Activated T-cell treated with anti-CD3 and anti-CD28 coated beads, Interleukin-2, amount 50 U/mL, for 48 hours (primary cell): ENCODE measurements at regions not wholly inside any gene's neighbourhood (a gene's known extent, or its start where the extent isn't known, plus 50 kb on each side); places are given as distances from the start of the nearest gene placed in this dataset.
"Not testable (repeated sequence)": the region's sequence is repeated elsewhere in the genome, so short reads cannot be mapped to it uniquely, and the experiment has no call there.

Source experiments
- DNase-seq, 2 experiments: peaks; one replicate each; pipeline ENCODE4 v3.0.0-alpha.2; 2020

DNA sequence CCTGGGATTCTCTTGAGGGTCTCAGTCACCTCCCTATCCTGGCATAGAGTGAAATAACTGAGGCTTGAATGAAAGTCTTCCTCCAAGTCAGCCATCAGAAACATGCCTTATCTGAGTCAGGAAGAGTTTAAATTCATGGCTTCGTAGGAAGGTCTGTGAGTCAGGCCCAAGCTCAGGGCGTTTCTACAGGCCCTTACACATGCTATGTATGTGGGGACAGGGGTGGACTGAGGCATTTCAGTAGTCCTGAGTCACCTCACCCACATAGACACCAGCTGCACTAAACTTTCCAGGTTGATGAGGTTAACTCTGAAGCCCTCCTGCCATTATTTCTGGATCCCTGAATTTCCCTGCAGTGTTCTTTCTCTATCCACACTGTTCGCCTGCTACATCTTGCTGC lies 134.6 kb upstream of the RCN1 start:
- peak in 1 of 2 experiments; percentile 30 for DNase-seq

DNA sequence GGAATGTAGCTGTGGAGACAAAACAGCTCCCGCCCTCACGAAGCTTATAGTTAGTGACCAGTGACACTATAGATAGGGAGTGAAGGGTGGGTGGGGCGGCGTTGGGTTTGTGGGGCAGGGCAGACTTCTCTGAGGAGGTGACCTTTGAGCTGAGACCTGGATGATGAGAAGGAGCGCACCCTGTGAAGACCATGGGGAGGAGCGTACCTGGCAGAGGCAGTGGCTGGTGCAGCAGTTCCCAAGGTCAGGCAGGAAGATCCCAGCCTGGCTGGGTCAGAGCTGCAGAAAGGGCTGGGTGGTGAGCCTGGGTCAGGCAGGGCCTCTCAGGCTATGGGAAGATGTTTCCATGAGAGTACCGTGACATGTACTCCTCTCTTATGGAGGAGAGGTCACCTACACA lies 135.0 kb upstream of the RCN1 start:
- no peak for DNase-seq

DNA sequence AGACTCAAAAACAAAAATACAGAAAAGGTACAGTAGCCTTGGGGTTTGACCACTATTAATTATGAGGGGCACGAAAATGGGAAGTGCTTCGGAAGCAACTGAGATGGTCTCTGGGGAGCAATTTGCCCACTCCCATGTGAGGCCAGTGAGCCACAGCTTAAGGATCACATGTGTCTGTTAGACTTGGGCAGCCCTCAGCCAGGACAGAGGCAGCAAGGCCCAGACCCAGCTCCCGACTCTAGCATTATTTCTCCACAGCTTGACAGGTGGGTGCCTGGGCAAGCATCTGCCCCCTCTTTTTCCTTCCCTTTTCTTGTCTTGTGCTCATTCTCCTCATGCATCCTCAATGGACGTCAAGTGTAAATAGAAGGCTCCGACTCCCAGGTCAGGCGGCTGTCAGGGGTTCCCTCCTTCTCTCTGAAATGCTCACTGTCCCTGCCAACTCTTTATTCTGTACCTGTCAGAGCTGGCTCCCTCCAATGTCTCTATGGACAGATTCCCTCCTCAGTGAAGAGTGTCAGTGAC lies 137.0 kb upstream of the RCN1 start:
- no peak for DNase-seq

DNA sequence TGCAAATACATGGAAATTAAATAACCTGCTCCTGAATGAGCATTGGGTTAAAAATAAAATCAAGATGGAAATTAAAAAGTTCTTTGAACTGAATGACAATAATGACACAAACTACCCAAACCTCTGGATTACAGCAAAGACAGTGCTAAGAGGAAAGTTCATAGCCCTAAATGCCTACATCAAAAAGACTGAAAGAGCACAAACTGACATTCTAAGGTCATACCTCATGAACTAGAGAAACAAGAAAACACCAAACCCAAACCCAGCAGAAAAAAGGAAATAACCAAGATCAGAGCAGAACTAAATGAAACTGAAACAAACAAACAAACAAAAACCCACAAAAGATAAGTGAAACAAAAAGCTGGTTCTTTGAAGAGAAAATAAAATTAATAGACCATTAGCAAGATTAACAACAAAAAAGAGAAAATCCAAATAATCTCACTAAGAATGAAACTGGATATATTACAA lies 138.6 kb upstream of the PAX6 start:
- not testable (repeated sequence) for DNase-seq

DNA sequence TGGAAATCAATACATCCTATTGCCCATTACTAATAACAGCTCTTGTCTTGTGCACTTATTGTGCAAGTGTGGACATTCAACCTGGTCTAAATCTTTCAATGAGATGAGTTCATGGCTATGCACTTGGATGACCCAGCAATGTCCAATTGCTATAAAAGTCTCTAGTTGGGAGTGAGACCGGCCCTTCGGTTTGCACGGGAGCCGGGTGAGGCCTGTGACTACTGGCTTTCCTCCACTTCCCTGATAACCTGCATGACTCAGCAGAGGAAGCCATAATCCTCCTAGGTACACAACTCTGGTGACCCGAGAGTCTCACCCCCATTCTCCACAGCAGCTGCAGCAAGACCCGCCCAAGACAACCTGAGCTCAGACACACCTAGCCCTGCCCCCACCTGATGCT lies 135.9 kb upstream of the PAX6 start:
- no peak for DNase-seq

DNA sequence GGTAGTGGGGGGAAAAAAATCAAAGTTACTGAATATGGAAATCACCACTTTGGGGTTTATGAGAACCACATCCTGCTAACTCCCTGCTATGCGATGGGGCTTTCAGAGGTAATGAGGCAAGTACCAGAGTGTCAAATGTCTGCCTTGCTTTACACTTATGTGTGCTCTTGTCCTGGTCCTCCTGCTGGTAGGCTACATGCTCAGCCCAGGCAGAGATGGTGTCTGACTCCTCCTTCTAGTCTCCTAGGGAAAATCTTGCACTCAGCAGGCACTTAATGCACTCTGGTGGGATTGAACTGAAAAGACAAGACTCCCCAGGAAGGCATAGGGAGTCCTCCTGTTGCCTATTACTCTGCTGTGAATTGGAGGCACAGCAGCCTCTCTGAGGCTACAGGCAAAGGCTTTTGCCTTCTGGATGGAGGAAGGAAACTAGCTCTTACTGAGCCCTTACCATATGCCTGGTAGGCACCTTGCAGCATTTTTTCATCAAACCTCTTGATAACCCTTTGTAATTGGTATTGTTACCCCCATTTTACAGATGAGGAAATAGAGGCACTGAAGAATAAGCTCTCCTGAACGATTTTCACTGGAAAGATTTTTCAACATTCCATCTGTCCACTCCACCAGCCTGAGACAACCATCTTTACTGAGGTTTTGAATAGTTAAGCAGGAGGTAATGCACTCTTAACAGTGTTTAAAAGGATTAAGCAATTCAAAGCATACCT lies 132.1 kb upstream of the PAX6 start:
- no peak for DNase-seq

DNA sequence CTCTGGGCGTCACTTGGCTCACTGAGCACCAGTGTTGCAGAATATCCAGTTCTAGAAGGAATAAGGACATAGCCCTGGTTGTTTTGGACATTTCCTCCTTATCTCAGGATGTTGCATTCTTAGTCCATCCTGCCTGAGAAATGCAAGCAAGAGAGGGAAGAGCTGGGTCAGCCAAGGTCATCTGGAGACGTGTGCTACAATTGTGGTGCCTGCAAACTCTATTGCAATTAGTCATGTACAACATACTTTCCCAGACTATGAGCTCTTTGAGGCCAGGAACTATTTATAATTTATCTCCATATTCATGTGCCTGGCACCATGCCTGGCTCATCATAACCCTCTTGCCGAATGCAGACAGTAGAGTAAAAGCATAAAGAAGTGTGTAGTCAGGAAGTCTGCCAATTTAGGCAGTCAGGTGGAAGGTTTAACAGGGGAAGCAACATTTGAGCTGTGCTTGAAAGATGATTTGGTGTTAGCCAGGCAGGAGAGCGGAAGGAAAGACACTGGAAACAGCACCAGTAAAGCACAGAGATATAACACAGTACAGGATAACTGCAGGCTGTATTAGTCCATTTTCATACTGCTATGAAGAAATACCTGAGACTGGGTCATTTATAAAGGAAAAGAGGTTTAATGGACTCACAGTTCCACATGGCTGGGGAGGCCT lies 129.4 kb upstream of the PAX6 start:
- DNase-seq = no peak

DNA sequence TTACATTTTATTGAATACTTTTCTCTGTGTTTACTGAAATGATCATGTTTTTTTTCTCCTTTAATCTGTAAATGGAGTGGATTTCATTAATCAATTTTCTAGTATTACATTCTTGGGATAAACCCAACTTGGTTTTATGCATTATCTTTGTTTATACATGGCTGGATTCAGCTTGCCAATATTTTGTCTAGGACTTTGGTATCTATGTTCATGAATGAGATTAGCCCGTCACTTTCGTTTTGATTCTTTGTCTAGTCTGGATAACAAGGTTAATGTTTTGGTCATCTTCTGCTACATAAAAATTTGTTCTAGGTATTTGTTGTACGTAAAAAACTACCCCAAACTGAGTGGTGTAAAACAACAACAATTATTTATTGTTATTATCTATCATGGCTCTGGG lies 127.9 kb upstream of the PAX6 start:
- no peak for DNase-seq

DNA sequence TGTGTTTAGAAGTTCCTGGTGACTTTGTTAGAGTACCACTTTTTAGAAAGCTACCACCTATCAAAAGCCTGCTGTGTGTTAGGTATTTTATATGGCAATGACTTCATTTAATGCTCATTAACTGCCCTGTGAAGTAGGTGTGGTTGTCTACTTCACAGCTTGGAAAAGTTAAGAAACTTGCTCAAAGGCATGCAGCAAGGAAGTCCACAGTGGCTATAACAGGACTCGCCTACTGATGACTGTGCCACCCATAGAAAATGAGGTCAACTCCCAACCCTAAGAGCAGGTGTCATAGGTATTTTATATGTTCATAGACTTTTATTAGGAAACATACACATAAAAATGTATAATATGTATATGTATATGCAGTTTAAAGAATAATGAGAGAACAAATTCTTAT lies 125.2 kb upstream of the PAX6 start:
- no peak for DNase-seq

DNA sequence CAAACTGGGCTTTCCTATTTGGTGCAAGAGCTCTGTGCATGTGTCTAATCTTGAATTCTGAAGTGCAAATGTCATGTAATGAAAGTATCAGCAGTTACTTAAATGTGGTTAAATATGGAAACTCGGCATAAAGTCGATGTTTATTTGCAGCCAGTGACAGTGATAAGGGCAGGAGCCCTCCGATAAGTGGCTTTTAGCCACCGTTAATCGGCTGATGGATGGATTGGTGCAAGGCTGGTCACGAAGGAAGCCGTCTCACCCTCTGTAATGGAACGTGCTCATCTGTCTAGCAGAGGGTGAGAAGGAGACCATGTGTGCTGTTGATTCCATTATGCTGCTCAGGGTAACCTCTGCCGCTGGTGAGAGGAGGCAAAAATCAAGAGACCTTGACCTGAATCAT lies 121.8 kb upstream of the PAX6 start:
- DNase-seq = no peak

DNA sequence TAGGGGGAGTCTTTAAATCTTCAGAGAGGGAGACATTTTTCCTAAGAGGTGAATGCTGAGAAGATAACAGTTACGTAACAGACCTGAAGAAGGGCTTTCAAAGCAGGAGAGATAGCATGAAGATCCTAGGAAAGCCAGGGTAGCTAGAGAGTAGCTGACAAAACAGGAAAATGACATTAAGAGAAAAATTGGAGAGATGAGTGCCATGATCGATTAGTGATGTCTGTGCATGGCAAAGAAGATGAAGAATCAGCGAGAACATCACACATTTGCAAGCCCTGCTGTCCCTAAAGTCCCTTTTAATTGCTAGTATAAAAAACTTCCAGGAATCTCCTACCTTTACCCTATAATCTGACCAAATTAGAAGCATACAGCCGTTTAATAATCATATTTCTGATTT lies 116.9 kb upstream of the PAX6 start:
- no peak for DNase-seq

DNA sequence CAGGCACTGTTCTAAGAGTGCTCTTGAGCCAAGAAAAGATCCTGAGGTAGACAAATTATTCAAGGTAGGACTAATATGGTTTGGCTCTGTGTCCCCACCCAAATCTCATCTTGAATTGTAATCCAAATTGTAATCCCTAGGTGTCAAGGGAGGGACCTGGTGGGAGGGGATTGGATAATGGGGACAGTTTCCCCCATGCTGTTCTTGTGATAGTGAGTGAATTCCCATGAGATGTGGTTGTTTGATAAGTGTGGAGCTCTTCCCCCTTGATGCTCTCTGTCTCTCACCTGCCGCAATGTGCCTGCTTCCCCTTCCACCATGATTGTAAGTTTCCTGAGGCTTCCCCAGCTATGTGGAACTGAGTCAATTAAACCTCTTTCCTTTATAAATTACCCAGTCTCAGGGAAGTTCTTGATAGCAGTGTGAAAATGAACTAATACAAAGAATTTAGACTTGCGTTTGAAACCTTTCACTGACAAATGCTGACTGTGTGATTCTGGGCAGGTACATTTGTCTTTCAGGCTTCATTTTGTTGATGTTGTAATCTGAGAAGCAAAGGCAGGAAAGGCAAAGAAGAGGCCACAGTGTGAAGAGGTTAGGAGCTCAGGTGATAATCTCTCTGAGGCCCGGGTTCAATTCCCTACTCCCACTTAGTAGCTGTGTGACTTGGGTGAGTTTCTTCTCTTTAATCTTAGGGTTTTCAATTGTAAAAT lies 115.8 kb upstream of the PAX6 start:
- DNase-seq = no peak

DNA sequence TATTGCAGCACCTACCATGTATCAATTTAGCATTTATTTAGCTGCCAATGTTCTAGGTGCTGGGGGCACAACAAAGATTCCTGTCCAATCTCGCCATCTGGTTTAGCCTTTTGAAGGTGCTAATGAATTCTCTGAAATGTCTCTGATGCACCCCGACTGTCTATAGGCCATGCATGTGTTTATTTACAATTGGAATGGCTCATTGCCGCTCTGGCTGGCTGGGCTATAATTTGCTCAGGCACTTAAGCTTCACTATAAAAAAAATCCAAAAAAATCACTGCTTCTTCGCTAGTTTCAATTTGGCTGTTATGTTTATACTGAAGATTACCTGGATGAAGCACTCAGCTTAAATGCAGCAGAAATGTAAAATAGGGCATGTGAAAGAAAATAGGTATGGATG lies 115.0 kb upstream of the PAX6 start:
- no peak for DNase-seq

DNA sequence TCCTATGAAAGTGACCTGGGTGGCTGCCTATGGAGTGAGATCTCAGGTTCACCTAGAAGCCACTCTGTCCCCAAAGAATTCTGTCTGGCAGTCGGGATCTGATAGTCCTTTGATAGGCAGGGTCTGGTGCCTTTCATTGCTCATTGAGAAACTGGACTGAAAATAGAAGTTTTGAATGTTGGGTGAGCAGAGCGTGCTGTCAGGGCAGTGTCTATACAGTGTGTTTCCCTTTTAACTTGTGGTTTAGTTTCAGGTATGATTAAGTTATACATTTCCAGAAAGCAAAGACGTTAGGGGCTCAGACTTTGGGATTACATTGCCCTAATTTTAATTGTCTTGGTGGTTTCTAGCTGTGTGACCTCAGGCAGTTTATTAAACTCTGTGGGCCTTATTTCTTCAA lies 111.3 kb upstream of the PAX6 start:
- DNase-seq = no peak

DNA sequence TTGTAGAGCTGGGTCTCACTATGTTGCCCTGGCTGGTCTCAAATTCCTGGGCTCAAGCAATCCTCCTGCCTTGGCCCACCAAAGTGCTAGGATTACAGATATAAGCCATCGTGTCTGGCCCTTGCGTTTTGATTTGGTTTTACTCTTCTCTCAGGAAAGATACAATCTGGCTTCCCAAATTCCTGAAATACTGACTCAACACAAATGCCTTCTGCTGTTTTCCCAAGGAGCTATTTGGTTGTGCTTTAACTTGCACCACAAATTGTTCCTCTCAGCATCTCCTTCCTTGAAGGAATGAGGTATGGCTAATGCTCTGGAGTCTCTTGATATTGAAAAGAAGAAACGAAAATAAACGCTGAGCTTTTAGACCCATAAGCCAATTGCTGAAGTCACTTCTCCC lies 110.0 kb upstream of the PAX6 start:
- DNase-seq = no peak

DNA sequence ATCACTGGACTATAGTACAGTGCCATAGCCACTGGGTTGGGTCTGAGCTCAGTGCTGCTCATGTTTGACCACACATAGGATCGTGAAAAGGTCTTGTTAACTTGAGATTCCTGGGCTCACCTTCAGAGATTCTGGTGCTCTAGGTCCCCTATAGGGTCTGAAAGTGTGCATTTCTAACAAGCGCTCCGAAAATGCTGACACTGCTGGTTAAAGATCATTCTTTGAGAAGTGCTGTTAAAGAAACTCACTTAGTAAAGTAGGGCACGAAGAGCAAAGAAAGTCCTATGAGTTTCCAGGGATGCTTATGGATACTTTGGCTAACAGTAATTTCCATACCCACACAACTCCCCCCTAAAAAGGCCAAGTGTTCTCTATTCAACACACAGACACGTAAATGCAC lies 108.1 kb upstream of the PAX6 start:
- no peak for DNase-seq

DNA sequence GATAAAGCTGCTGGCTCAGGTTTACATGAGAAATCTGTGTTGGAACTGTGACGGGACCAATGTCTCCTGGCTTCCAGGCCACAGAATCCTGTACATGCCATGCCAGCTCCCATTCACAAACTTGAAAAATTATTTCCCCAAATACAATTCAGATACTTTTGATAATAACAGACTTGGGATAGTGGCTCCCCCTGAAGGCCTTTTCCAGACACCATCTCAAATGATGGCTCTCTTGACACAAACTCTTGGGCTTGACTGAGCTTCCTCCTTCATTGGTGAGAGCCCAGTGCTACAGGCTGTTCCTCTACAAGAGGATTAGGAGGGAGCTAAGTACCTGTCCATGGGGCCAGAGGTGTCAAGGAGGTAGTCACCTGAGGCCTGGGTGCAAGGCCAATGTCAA lies 104.7 kb upstream of the PAX6 start:
- no peak for DNase-seq

DNA sequence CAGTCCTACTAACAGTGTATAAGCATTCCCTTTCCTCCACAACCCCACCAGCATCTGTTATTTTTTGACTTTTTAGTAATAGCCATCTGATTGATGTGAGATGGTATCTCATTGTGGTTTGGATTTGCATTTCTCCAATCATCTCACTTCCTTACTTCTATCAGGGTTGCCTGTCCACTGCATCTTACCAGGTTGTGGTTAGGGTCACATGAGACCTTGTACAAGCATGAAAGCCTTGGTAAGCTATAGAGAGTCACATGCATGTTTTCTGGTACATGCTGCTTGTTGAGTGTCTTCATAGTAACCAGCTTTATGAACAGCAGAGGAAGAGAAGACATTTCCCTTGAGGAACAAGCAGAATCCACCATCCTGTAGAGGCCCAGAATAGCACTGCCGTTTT lies 102.9 kb upstream of the PAX6 start:
- no peak for DNase-seq

DNA sequence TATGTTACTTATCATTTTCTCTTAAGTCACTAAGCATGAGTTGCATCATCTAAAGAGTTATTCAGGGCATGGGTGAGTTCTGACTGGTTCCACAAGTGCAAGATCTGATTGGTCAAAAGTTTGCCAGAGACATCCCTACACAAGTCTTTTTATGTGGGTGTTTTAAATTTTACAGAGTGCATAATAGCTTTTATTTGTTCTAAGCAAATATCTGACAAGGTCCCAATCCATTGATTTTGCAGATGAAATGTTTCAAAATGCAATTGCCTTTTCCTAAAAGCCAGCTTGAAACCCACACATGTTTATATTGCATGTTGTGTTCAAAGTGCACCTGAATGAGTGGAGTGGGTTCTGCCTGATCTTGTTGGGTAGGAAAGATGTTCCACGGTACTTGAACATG lies 101.7 kb upstream of the PAX6 start:
- DNase-seq = no peak

DNA sequence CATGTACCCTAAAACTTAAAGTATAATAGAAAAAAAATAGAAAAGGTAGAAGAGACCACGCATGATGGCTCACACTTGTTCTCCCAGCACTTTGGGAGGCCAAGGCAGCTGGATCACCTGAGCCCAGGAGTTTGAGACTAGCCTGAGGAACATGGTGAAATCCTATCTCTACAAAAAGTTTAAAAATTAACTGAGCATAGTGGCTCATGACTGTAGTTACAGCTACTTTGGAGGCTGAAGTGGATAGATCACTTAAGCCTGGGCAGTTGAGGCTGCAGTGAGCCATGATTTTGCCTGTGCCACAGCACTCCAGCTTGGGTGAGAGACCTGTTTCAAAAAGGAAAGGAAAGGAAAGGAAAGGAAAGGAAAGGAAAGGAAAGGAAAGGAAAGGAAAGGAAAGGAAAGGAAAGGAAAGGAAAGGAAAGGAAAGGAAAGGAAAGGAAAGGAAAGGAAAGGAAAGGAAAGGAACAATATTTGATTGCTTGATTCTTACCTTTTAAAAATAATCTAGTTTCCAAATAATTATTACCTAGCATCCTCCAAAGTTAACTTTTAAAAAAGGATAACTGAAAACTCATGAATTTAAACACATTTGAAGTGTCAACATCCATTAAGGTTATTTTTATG lies 99.9 kb upstream of the PAX6 start:
- DNase-seq = no peak

DNA sequence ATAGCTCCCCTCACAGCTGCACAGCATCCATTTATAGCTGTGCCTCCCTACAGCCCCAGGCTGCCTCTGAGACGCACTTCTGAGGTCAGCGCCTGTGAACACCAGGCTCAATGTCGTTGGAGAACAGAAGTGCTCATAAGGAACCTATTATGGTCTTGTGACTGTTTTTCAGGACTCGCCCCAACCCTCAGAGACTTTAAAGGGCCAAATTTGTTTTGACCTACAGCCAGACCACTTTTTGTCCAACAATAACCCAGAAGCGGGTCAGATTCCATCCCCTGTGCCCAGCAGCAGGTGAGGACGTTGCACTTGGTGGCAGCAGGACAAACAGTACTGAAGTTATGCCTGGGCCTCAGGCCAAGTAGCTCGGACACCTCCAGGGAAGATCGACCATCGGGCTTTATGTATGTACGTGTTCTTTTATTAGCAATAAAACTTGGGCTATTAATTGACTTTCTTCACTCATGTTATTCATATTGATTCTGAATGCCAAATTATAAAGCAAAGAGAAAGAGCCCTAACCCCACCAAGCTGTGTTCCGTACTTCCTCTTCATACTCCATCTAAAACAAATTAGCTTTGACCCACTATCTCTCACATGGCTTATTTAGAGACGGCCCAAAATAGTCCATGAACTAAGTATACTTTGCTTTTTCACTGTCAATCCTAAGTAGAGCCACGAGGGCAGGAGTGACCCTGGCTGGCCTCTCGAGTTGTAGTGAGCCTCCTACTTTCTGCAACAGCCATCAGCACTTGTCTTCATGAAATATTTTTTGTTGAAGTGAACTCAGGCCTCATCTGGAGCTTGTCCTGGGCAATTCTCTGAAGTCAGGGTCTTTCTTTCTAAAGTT lies 92.3 kb upstream of the PAX6 start:
- DNase-seq = no peak

DNA sequence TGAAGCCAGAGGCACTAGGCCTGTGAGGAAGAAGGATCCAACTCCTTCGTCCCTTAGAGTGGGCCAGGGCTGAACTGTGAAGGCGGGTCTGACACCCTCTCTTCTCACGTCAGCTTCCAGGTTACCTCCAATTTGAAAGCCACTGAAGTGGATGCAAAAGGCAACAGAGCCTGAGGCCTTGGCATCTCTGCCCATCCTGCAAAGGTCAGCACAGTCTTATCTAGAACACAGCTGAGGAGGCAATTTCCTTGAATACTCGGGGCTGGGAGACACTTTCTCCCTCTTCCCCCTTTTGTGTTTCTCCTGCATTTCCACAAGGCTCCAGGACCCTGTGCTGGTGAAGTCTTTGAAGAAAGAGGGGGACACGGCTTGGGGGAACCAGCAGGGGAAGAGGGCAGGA lies 91.6 kb upstream of the PAX6 start:
- DNase-seq = no peak

DNA sequence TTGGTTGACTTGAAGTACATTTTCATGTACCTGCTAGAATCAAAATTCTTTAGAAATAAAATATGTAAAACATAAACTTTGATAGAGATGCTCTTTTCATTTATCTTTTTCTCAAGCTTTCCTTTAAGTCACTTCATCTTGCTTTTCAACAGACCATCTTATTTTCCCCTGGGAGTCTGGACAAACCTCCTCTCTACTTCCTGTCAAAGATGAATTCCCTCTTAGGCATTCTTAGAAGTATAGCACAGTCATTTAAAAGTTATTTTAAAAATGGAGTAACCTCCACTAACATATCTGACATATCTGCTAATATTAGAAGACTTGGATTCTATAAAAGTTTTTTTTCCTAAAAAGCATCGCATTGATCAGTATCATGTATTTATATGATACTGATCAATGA lies 84.8 kb upstream of the PAX6 start:
- no peak for DNase-seq
